MCF 10A (cell line): ENCODE measurements at regions not wholly inside any gene's neighbourhood (a gene's known extent, or its start where the extent isn't known, plus 50 kb on each side); places are given as distances from the start of the nearest gene placed in this dataset.

Source experiments
- BruUV-seq: library from RNA; stranded (reverse); fragments of 400-500 nt; replicated peaks from 2 replicates; lab custom pipeline; 2021; lab: Mats Ljungman, UMichigan
- CTCF ChIA-PET: fragments of 300-600 bp; sonication (Branson Sonifier 250); formaldehyde crosslinking; extraction: SDS; loops from one replicate; lab custom pipeline; 2021; ENCODE audit warnings: antibody characterized with exemption, inconsistent platforms; lab: Yijun Ruan, JAX
- POLR2A ChIA-PET: fragments of 300-600, 350-650 bp; sonication (Branson Sonifier 250); formaldehyde crosslinking; extraction: SDS; loops from one replicate; lab custom pipeline; 2020; ENCODE audit warnings: antibody characterized with exemption, inconsistent platforms; lab: Yijun Ruan, JAX
- DNase-seq: peaks from one replicate; pipeline ENCODE4 v3.0.0-alpha.2; 2018; ENCODE audit not compliant: unreplicated experiment
- H3K27ac Mint-ChIP-seq: one replicate; pipeline ENCODE4 v1.8.0; 2022; ENCODE audit warnings: mild to moderate bottlenecking, low read depth, mixed read lengths; ENCODE audit not compliant: unreplicated experiment
- H3K27me3 Mint-ChIP-seq: one replicate; pipeline ENCODE4 v1.8.0; 2022; ENCODE audit warnings: mixed read lengths; ENCODE audit not compliant: insufficient read depth, unreplicated experiment
- H3K36me3 Mint-ChIP-seq: one replicate; pipeline ENCODE4 v1.8.0; 2022; ENCODE audit warnings: mild to moderate bottlenecking, moderate library complexity, mixed read lengths; ENCODE audit not compliant: insufficient read depth, unreplicated experiment
- H3K4me1 Mint-ChIP-seq: one replicate; pipeline ENCODE4 v1.8.0; 2022; ENCODE audit warnings: mixed read lengths; ENCODE audit not compliant: insufficient read depth, unreplicated experiment
- H3K4me3 Mint-ChIP-seq: one replicate; pipeline ENCODE4 v1.8.0; 2022; ENCODE audit warnings: mild to moderate bottlenecking, moderate library complexity, mixed read lengths; ENCODE audit not compliant: unreplicated experiment
- H3K9me3 Mint-ChIP-seq: one replicate; pipeline ENCODE4 v1.8.0; 2022; ENCODE audit warnings: mixed read lengths; ENCODE audit not compliant: unreplicated experiment
- intact Hi-C: fragments of 100-400 bp; cut with micrococcal nuclease; formaldehyde crosslinking; loops from 2 replicates; pipeline ENCODE4 v1.14.1; 2022
- TF ChIP-seq, protein P1 (sequence below): fragments of 200-600 bp; IDR thresholded peaks from one replicate; pipeline ENCODE4 v1.8.0; 2022; ENCODE audit warnings: antibody characterized with exemption, mild to moderate bottlenecking; ENCODE audit not compliant: unreplicated experiment

DNA sequence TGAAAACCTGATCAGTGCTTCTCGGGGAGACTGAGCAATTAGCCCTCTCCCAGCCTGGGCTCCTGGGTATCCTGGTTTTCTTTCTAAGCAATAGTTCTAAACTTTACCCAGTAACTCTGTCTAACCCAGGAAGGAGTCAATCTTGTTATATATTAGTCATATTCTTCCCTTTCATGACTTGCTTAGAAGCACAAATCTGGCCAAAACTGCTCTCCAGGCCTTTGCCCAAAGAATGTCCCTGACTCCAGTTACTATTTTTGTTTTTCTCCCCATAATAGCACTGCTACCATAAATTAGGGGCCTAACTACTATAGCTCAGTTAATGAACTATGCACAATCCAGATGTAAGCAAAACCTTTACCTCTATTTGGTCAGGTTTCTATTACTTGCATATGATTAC lies 355.8 kb upstream of the HTR2A start:
- Mint-ChIP-seq H3K36me3 (no peaks in the 10 kb centered on the region), H3K27ac (no peak overlapping the region), H3K9me3 (no peaks in the 10 kb centered on the region), H3K4me3 (no peak overlapping the region), H3K4me1 (no peaks in the 10 kb centered on the region), H3K27me3 (no peaks in the 10 kb centered on the region)
- intact Hi-C loops: no loop called here
- ChIA-PET CTCF (no interaction called here), POLR2A (no interaction called here)
- no TSS peak for BruUV-seq
- no peak for DNase-seq
- TF ChIP-seq, protein P1, sequence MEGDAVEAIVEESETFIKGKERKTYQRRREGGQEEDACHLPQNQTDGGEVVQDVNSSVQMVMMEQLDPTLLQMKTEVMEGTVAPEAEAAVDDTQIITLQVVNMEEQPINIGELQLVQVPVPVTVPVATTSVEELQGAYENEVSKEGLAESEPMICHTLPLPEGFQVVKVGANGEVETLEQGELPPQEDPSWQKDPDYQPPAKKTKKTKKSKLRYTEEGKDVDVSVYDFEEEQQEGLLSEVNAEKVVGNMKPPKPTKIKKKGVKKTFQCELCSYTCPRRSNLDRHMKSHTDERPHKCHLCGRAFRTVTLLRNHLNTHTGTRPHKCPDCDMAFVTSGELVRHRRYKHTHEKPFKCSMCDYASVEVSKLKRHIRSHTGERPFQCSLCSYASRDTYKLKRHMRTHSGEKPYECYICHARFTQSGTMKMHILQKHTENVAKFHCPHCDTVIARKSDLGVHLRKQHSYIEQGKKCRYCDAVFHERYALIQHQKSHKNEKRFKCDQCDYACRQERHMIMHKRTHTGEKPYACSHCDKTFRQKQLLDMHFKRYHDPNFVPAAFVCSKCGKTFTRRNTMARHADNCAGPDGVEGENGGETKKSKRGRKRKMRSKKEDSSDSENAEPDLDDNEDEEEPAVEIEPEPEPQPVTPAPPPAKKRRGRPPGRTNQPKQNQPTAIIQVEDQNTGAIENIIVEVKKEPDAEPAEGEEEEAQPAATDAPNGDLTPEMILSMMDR: no peak

DNA sequence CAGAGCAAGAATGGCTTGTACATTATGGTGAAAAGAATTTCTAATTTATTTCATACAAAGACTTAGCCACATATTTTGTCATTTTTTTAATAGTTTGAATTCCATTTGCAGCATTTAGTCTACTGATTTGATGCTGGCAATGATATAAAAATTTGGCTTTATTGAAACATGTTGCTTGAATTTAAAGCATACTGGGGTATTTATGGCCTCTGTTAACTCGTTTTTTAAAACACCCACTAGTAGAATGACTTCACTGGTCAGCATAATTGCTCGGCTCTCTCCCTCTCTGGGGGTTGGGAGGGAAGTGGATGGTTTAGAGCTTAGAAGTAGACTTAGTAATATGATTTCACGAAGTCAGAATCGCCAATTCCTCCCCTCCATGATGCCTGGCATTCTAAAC lies 354.9 kb upstream of the HTR2A start:
- Mint-ChIP-seq H3K36me3 (no peaks in the 10 kb centered on the region), H3K27ac (no peak overlapping the region), H3K9me3 (no peaks in the 10 kb centered on the region), H3K4me1 (no peaks in the 10 kb centered on the region), H3K4me3 (no peak overlapping the region), H3K27me3 (no peaks in the 10 kb centered on the region)
- CTCF ChIA-PET: no interaction called here
- POLR2A ChIA-PET: no interaction called here
- no TSS peak for BruUV-seq
- no peak for DNase-seq
- TF ChIP-seq, protein P1: no peak
- intact Hi-C loops: no loop called here

DNA sequence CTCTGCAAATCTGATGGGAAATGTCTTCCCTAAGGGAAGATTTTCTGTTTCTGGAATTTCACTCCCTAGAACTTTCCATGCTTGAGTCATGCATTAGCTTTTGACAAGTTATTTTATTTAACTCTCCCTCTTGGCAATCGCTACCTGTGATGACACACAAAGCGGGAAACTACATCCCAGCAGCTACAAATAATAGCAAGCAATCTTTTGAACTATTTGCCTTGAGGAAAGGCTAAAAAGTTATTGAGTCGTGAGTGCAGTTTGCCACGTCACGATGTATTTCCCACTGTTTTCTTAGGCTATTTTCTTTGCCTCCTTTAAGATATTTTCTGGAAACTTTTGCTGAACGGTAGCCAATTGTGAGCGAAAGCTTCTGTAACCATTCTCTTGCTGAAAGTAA lies 353.3 kb upstream of the HTR2A start:
- Mint-ChIP-seq H3K4me3 (no peak overlapping the region), H3K27me3 (no peaks in the 10 kb centered on the region), H3K9me3 (no peaks in the 10 kb centered on the region), H3K27ac (no peak overlapping the region), H3K36me3 (no peaks in the 10 kb centered on the region), H3K4me1 (no peaks in the 10 kb centered on the region)
- no TSS peak for BruUV-seq
- CTCF ChIA-PET: no interaction called here
- TF ChIP-seq, protein P1: no peak
- peak; percentile 51 for DNase-seq
- POLR2A ChIA-PET: interaction anchor here (0.9 to 1.3 kb wide), 2 partner anchors 9 to 276 kb away, joined by 3 to 4 read pairs; no protein-coding TSS in a partner anchor
- intact Hi-C loops: no loop called here

DNA sequence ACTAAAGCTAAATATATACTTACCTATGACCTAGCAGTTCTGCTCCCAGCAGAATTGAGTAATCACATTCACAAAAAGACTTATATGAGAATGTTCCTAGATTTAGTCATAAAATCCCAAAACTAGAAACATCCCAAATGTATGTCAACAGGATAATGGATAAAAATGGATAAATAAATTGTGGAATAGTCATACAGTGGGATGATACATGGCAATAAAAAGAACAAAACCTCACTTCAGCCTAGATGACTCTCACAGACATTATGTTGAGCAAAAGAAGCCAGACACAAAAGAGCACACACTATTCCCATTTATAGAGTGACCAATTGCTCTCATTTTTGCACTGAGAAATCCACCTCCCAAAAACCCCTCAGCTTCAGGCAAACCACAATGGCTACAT lies 352.4 kb upstream of the HTR2A start:
- Mint-ChIP-seq H3K27ac (no peak overlapping the region), H3K9me3 (no peaks in the 10 kb centered on the region), H3K4me1 (no peaks in the 10 kb centered on the region), H3K4me3 (no peak overlapping the region), H3K27me3 (no peaks in the 10 kb centered on the region), H3K36me3 (no peaks in the 10 kb centered on the region)
- ChIA-PET CTCF (no interaction called here), POLR2A (interaction anchor here (1.3 kb wide), 1 partner anchor 275 kb away, joined by 3 read pairs; no protein-coding TSS in a partner anchor)
- intact Hi-C loops: no loop called here
- TF ChIP-seq, protein P1: no peak
- no TSS peak for BruUV-seq
- DNase-seq: no peak
